ENCODE measurements at regions not wholly inside any gene's neighbourhood (a gene's known extent, or its start where the extent isn't known, plus 50 kb on each side); places are given as distances from the start of the nearest gene placed in this dataset.

GRCh38 chr9:116055536-116055935, 98.1 kb upstream of the PAPPA start:
- no peak for DNase-seq

More at GRCh38 chr9:116055536-116055935, 98.1 kb upstream of the PAPPA start:
- Histone ChIP-seq H3F3A (replicated peaks; ENCODE audit: insufficient read depth) (no peaks in the 10 kb centered on the region), H3K9me3 (no peaks in the 10 kb centered on the region), H3K4me2 (no peak overlapping the region), H3K9me2 (no peaks in the 10 kb centered on the region), H3K79me2 (ENCODE audit: insufficient read depth) (no peaks in the 10 kb centered on the region), H3K9ac (no peak overlapping the region), H3K27me3 (ENCODE audit: insufficient read depth) (no peaks in the 10 kb centered on the region), H3K4me3 (ENCODE audit: low read depth in 2 of 2, low read length in 1 of 2) (no peak overlapping the region), H4K20me1 (ENCODE audit: insufficient read depth) (no peaks in the 10 kb centered on the region), H2AFZ (ENCODE audit: low read depth) (no peak overlapping the region), H3K27ac (ENCODE audit: low read depth in 2 of 2, low read length in 1 of 2) (no peak overlapping the region), H3K36me3 (replicated peaks in 1 of 2; ENCODE audit: control insufficient read depth in 1 of 2, insufficient read depth in 2 of 2, low read length in 1 of 2) (no peaks in the 10 kb centered on the region), H3K4me1 (ENCODE audit: control insufficient read depth in 1 of 2, insufficient read depth in 2 of 2, low read depth in 1 of 2, low read length in 1 of 2) (no peaks in the 10 kb centered on the region)
- CTCF ChIA-PET: no interaction called here
- TF ChIP-seq FOXJ3 (CRISPR knock-in tag; IDR thresholded peaks at IDR 0.05): no peak
- no peak for TF ChIP-seq SIN3A (IDR thresholded peaks at IDR 0.05; ENCODE audit: borderline replicate concordance, low read depth, low read length)
- TF ChIP-seq, protein P1, sequence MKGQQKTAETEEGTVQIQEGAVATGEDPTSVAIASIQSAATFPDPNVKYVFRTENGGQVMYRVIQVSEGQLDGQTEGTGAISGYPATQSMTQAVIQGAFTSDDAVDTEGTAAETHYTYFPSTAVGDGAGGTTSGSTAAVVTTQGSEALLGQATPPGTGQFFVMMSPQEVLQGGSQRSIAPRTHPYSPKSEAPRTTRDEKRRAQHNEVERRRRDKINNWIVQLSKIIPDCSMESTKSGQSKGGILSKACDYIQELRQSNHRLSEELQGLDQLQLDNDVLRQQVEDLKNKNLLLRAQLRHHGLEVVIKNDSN (IDR thresholded peaks at IDR 0.05; ENCODE audit: borderline replicate concordance, low read depth): no peak
- no peak for TF ChIP-seq MAX (IDR thresholded peaks at IDR 0.05; ENCODE audit: low read depth)
- TF ChIP-seq POLR2AphosphoS5 (IDR thresholded peaks at IDR 0.05; ENCODE audit: low read depth, low read length): no peak
- no peak for TF ChIP-seq IRF3 (IDR thresholded peaks at IDR 0.05; ENCODE audit: low read depth, low read length)
- TF ChIP-seq RXRA (IDR thresholded peaks at IDR 0.05; ENCODE audit: borderline replicate concordance, low read depth): no peak
- no peak for TF ChIP-seq TAF1 (IDR thresholded peaks at IDR 0.05; ENCODE audit: borderline replicate concordance, low read depth, low read length)
- no peak for TF ChIP-seq CHD2 (IDR thresholded peaks at IDR 0.05; ENCODE audit: low read length, partially characterized antibody)
- TF ChIP-seq ZBTB33 (IDR thresholded peaks at IDR 0.05; ENCODE audit: borderline replicate concordance, low read depth): no peak
- TF ChIP-seq GABPA (IDR thresholded peaks at IDR 0.05; ENCODE audit: low read depth): no peak
- no peak for TF ChIP-seq JUND (IDR thresholded peaks at IDR 0.05)
- TF ChIP-seq, protein P2, sequence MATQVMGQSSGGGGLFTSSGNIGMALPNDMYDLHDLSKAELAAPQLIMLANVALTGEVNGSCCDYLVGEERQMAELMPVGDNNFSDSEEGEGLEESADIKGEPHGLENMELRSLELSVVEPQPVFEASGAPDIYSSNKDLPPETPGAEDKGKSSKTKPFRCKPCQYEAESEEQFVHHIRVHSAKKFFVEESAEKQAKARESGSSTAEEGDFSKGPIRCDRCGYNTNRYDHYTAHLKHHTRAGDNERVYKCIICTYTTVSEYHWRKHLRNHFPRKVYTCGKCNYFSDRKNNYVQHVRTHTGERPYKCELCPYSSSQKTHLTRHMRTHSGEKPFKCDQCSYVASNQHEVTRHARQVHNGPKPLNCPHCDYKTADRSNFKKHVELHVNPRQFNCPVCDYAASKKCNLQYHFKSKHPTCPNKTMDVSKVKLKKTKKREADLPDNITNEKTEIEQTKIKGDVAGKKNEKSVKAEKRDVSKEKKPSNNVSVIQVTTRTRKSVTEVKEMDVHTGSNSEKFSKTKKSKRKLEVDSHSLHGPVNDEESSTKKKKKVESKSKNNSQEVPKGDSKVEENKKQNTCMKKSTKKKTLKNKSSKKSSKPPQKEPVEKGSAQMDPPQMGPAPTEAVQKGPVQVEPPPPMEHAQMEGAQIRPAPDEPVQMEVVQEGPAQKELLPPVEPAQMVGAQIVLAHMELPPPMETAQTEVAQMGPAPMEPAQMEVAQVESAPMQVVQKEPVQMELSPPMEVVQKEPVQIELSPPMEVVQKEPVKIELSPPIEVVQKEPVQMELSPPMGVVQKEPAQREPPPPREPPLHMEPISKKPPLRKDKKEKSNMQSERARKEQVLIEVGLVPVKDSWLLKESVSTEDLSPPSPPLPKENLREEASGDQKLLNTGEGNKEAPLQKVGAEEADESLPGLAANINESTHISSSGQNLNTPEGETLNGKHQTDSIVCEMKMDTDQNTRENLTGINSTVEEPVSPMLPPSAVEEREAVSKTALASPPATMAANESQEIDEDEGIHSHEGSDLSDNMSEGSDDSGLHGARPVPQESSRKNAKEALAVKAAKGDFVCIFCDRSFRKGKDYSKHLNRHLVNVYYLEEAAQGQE (IDR thresholded peaks at IDR 0.05; ENCODE audit: low read depth, low read length): no peak
- TF ChIP-seq, protein P3, sequence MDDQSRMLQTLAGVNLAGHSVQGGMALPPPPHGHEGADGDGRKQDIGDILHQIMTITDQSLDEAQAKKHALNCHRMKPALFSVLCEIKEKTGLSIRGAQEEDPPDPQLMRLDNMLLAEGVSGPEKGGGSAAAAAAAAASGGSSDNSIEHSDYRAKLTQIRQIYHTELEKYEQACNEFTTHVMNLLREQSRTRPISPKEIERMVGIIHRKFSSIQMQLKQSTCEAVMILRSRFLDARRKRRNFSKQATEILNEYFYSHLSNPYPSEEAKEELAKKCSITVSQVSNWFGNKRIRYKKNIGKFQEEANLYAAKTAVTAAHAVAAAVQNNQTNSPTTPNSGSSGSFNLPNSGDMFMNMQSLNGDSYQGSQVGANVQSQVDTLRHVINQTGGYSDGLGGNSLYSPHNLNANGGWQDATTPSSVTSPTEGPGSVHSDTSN (IDR thresholded peaks at IDR 0.05): no peak
- no peak for TF ChIP-seq TEAD4 (IDR thresholded peaks at IDR 0.05; ENCODE audit: borderline replicate concordance, insufficient read depth)
- TF ChIP-seq, protein P4, sequence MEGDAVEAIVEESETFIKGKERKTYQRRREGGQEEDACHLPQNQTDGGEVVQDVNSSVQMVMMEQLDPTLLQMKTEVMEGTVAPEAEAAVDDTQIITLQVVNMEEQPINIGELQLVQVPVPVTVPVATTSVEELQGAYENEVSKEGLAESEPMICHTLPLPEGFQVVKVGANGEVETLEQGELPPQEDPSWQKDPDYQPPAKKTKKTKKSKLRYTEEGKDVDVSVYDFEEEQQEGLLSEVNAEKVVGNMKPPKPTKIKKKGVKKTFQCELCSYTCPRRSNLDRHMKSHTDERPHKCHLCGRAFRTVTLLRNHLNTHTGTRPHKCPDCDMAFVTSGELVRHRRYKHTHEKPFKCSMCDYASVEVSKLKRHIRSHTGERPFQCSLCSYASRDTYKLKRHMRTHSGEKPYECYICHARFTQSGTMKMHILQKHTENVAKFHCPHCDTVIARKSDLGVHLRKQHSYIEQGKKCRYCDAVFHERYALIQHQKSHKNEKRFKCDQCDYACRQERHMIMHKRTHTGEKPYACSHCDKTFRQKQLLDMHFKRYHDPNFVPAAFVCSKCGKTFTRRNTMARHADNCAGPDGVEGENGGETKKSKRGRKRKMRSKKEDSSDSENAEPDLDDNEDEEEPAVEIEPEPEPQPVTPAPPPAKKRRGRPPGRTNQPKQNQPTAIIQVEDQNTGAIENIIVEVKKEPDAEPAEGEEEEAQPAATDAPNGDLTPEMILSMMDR (IDR thresholded peaks at IDR 0.05): no peak
- no peak for TF ChIP-seq SMC3 (IDR thresholded peaks at IDR 0.05; ENCODE audit: low read depth, low read length)
- TF ChIP-seq GATA2 (CRISPR knock-in tag; IDR thresholded peaks at IDR 0.05): no peak
- no peak for TF ChIP-seq FOXM1 (IDR thresholded peaks at IDR 0.05; ENCODE audit: low read depth)
- 59% methylated on average over 3 of the region's 3 CpGs for WGBS (ENCODE audit: low lambda C conversion rate)
- POLR2A ChIA-PET: no interaction called here

Data from SK-N-SH (cell line).